ENCODE measurements at regions not wholly inside any gene's neighbourhood (a gene's known extent, or its start where the extent isn't known, plus 50 kb on each side); places are given as distances from the start of the nearest gene placed in this dataset.

- TF ChIP-seq, protein P1, sequence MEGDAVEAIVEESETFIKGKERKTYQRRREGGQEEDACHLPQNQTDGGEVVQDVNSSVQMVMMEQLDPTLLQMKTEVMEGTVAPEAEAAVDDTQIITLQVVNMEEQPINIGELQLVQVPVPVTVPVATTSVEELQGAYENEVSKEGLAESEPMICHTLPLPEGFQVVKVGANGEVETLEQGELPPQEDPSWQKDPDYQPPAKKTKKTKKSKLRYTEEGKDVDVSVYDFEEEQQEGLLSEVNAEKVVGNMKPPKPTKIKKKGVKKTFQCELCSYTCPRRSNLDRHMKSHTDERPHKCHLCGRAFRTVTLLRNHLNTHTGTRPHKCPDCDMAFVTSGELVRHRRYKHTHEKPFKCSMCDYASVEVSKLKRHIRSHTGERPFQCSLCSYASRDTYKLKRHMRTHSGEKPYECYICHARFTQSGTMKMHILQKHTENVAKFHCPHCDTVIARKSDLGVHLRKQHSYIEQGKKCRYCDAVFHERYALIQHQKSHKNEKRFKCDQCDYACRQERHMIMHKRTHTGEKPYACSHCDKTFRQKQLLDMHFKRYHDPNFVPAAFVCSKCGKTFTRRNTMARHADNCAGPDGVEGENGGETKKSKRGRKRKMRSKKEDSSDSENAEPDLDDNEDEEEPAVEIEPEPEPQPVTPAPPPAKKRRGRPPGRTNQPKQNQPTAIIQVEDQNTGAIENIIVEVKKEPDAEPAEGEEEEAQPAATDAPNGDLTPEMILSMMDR (IDR thresholded peaks at IDR 0.05; ENCODE audit: poor library complexity) = no peak
- no peak for TF ChIP-seq EZH2 (IDR thresholded peaks at IDR 0.05; ENCODE audit: borderline replicate concordance)
Measured at GRCh38 chr16:48961546-48961945, 320.1 kb downstream of the CBLN1 start.

Data from hepatocyte (in vitro differentiated cells).